Panc1 (cell line): ENCODE measurements at regions not wholly inside any gene's neighbourhood (a gene's known extent, or its start where the extent isn't known, plus 50 kb on each side); places are given as distances from the start of the nearest gene placed in this dataset.

ENCODE experiments used
- ATAC-seq: fragments of 200-7000 bp; cut with Tn5 transposase; 2 replicates; pipeline ENCODE4 v1.9.1; 2020; ENCODE audit warnings: mild to moderate bottlenecking, moderate library complexity
- BruUV-seq: library from RNA; stranded (reverse); fragments of 400-500 nt; replicated peaks from 2 replicates; lab custom pipeline; 2021; lab: Mats Ljungman, UMichigan
- CTCF ChIA-PET: fragments of 300-600 bp; sonication (Branson Sonifier 250); formaldehyde crosslinking; loops from one replicate; lab custom pipeline; 2022; ENCODE audit warnings: antibody characterized with exemption; lab: Charles Lee
- POLR2A ChIA-PET: fragments of 300-600 bp; sonication (Branson Sonifier 250); formaldehyde crosslinking; loops from one replicate; lab custom pipeline; 2022; ENCODE audit warnings: antibody characterized with exemption; lab: Charles Lee
- DNase-seq: peaks from one replicate; pipeline ENCODE4 v3.0.0-alpha.2; 2010; ENCODE audit warnings: low read depth, low spot score
- H3K27ac ChIP-seq: 2 replicates; pipeline ENCODE4 v1.5.1; 2011; ENCODE audit warnings: mild to moderate bottlenecking, low read length, inconsistent platforms
- H3K27me3 ChIP-seq: fragments of 200-500 bp; sonication (Bioruptor generic); 2 replicates; pipeline ENCODE4 v1.6.0; 2014; ENCODE audit warnings: low read length, inconsistent platforms; ENCODE audit not compliant: control insufficient read depth, insufficient read depth
- H3K36me3 ChIP-seq: fragments of 200-500 bp; sonication (Bioruptor generic); 2 replicates; pipeline ENCODE4 v1.5.1; 2014; ENCODE audit warnings: inconsistent platforms, mild to moderate bottlenecking, low read length, moderate library complexity; ENCODE audit not compliant: control insufficient read depth, insufficient read depth
- H3K4me1 ChIP-seq: 2 replicates; pipeline ENCODE4 v1.5.1; 2011; ENCODE audit warnings: inconsistent platforms, mild to moderate bottlenecking, low read length, moderate library complexity; ENCODE audit not compliant: control insufficient read depth, insufficient read depth
- H3K4me3 ChIP-seq, 2 experiments: 2 replicates each; pipeline ENCODE4 v1.5.1; 2011 to 2012; ENCODE audit warnings: low read depth in 2 of 2, low read length in 2 of 2, mild to moderate bottlenecking in 2 of 2, inconsistent platforms in 1 of 2, moderate library complexity in 1 of 2
- H3K9me3 ChIP-seq: fragments of 200-500 bp; sonication (Bioruptor generic); 2 replicates; pipeline ENCODE4 v1.5.1; 2014; ENCODE audit warnings: low read depth, mild to moderate bottlenecking, inconsistent platforms, low read length, moderate library complexity; ENCODE audit not compliant: control insufficient read depth, insufficient read depth
- CTCF ChIP-seq: fragments of 450-650 bp; IDR thresholded peaks from 2 replicates; pipeline ENCODE4 v1.5.1; 2017; ENCODE audit warnings: mild to moderate bottlenecking
- POLR2AphosphoS5 ChIP-seq: IDR thresholded peaks from 2 replicates; pipeline ENCODE4 v1.6.1; 2012; ENCODE audit warnings: mild to moderate bottlenecking, low read depth, low read length, moderate library complexity
- REST ChIP-seq, 2 experiments: IDR thresholded peaks; 2 replicates each; pipeline ENCODE4 v1.6.1; 2011 to 2012; ENCODE audit warnings: low read depth in 2 of 2, control low read depth in 1 of 2, low read length in 1 of 2, mild to moderate bottlenecking in 1 of 2, moderate library complexity in 1 of 2; ENCODE audit not compliant: insufficient read depth in 1 of 2
- SIN3A ChIP-seq: IDR thresholded peaks from 2 replicates; pipeline ENCODE4 v1.6.1; 2012; ENCODE audit warnings: low read depth, mild to moderate bottlenecking, low read length, moderate library complexity, borderline replicate concordance; ENCODE audit not compliant: insufficient read depth
- TCF7L2 ChIP-seq: IDR thresholded peaks from 2 replicates; pipeline ENCODE4 v1.6.1; 2011; ENCODE audit warnings: mild to moderate bottlenecking, low read depth, low read length, inconsistent platforms
- in situ Hi-C: cut with HindIII; loops from 2 replicates; pipeline ENCODE4 v1.10.0; 2016; ENCODE audit warnings: low sequenced_read_pairs, low pct_unique_long_range_greater_than_20kb
- intact Hi-C: fragments of 100-400 bp; cut with micrococcal nuclease; formaldehyde crosslinking; loops from one replicate; pipeline ENCODE4 v1.10.0; 2022; ENCODE audit not compliant: unreplicated experiment

GRCh38 chr10:9188022-9188810, 1133.7 kb downstream of the GATA3 start:
- DNase-seq: no peak
- ATAC-seq: peak; percentile 87
- intact Hi-C loops (no loop called here), in situ Hi-C loops (no loop called here)
- H3K36me3 ChIP-seq: no peaks in the 10 kb centered on the region; the same call in 1 of the 2 replicates
- no peak for TF ChIP-seq CTCF
- peak; percentile 75 for TF ChIP-seq TCF7L2
- TF ChIP-seq POLR2AphosphoS5: no peak
- peak overlapping the region; percentile 48; the same call in 1 of the 2 replicates for H3K27ac ChIP-seq
- ChIA-PET CTCF (no interaction called here), POLR2A (no interaction called here)
- no peaks in the 10 kb centered on the region for H3K27me3 ChIP-seq
- H3K4me3 ChIP-seq: no peak overlapping the region
- no TSS peak for BruUV-seq
- H3K4me1 ChIP-seq: no peaks in the 10 kb centered on the region; the same call in 1 of the 2 replicates
- no peaks in the 10 kb centered on the region for H3K9me3 ChIP-seq

GRCh38 chr10:9189448-9189847, 1135.0 kb downstream of the GATA3 start:
- Histone ChIP-seq H3K4me3 (no peak overlapping the region), H3K9me3 (no peaks in the 10 kb centered on the region), H3K36me3 (no peaks in the 10 kb centered on the region; the same call in 1 of the 2 replicates), H3K27me3 (no peaks in the 10 kb centered on the region), H3K4me1 (no peaks in the 10 kb centered on the region; the same call in 1 of the 2 replicates), H3K27ac (no peak overlapping the region)
- ChIA-PET POLR2A (no interaction called here), CTCF (no interaction called here)
- DNase-seq (no peak), ATAC-seq (no peak)
- intact Hi-C loops: no loop called here
- BruUV-seq: no TSS peak
- TF ChIP-seq CTCF (no peak), TCF7L2 (no peak), POLR2AphosphoS5 (no peak), SIN3A (no peak), REST (IDR thresholded peaks at IDR 0.05; ENCODE audit: insufficient read depth in 1 of 2, low read depth in 2 of 2, low read length in 1 of 2) (no peak)
- in situ Hi-C loops: no loop called here
